Naive B cell (primary cell): ENCODE measurements at regions not wholly inside any gene's neighbourhood (a gene's known extent, or its start where the extent isn't known, plus 50 kb on each side); places are given as distances from the start of the nearest gene placed in this dataset.
"Not testable (repeated sequence)": the region's sequence is repeated elsewhere in the genome, so short reads cannot be mapped to it uniquely, and the experiment has no call there.

Experiments
- ATAC-seq, 2 donors: fragments of 150-1000 bp; cut with Tn5 transposase; 2 replicates each; pipeline ENCODE4 v1.10.0; 2021; ENCODE audit warnings: low read depth in 2 of 2, mild to moderate bottlenecking in 2 of 2, moderate library complexity in 2 of 2
- DNase-seq: peaks from one replicate; pipeline ENCODE4 v3.0.0; 2022
- H3K27ac Mint-ChIP-seq, 6 donors: one replicate each; pipeline ENCODE4 v1.8.0; 2020 to 2022; ENCODE audit warnings: mild to moderate bottlenecking in 6 of 6, mixed read lengths in 6 of 6, moderate library complexity in 5 of 6, inconsistent platforms in 2 of 6
- H3K27me3 Mint-ChIP-seq, 3 donors: one replicate each; pipeline ENCODE4 v1.8.0; 2021 to 2022; ENCODE audit warnings: mixed read lengths in 3 of 3, mild to moderate bottlenecking in 1 of 3
- H3K36me3 Mint-ChIP-seq, 2 donors: one replicate each; pipeline ENCODE4 v1.8.0; 2020 to 2022; ENCODE audit warnings: mixed read lengths in 2 of 2, inconsistent platforms in 1 of 2, mild to moderate bottlenecking in 1 of 2
- H3K4me1 Mint-ChIP-seq, 3 donors: one replicate each; pipeline ENCODE4 v1.8.0; 2020 to 2022; ENCODE audit warnings: mixed read lengths in 3 of 3, inconsistent platforms in 1 of 3, mild to moderate bottlenecking in 1 of 3, moderate library complexity in 1 of 3
- H3K4me3 Mint-ChIP-seq, 8 donors: one replicate each; pipeline ENCODE4 v1.8.0; 2020 to 2022; ENCODE audit warnings: mild to moderate bottlenecking in 8 of 8, mixed read lengths in 8 of 8, moderate library complexity in 8 of 8, inconsistent platforms in 2 of 8
- H3K9me3 Mint-ChIP-seq, 7 donors: one replicate each; pipeline ENCODE4 v1.8.0; 2020 to 2022; ENCODE audit warnings: mixed read lengths in 7 of 7, mild to moderate bottlenecking in 5 of 7, inconsistent platforms in 2 of 7, moderate library complexity in 1 of 7

DNA sequence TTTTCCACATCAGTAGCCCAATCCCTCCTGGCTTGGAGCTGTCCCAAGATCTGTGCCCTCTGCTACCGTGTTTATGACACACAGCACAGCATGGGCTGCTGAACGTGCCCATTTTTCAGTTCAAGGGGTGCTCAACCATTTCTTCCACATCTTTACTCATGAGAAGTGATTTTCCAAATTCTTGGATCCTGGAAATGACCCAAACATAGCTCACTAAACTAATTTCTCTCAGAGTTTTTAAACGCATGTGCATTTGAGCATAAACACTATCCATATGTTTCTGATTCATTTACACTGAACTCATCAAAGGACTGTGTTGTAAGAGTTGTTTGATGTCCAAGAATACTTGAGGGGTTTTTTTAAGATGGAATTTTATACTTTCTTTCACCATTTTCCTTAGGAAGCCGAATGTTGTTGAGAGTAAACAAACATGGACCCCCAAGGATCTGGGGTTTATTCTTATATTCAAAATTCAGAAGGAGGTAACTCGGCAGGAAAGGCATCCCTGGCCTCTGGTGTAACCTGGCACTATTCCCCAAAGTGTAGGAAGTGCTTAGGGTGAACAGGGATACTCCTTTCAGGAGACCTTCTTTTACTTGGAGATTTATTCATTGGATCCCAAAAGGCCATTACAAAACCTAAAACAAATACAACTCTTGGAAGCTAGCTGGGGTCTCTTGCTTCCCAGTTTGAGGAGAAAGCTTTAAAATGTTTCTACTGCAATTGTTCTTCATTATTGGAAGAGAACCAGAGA lies 215.0 kb downstream of the BMP4 start:
- H3K9me3 Mint-ChIP-seq, result peaks cover 0 to 3% (median 0%) of the 10 kb centered on the region in 7 donors
- ATAC-seq (no peak), DNase-seq (no peak)
- H3K27ac Mint-ChIP-seq, result no peak overlapping the region
- no peaks in the 10 kb centered on the region for H3K27me3 Mint-ChIP-seq
- no peaks in the 10 kb centered on the region for H3K36me3 Mint-ChIP-seq
- H3K4me1 Mint-ChIP-seq, result no peaks in the 10 kb centered on the region
- H3K4me3 Mint-ChIP-seq, result no peak overlapping the region

DNA sequence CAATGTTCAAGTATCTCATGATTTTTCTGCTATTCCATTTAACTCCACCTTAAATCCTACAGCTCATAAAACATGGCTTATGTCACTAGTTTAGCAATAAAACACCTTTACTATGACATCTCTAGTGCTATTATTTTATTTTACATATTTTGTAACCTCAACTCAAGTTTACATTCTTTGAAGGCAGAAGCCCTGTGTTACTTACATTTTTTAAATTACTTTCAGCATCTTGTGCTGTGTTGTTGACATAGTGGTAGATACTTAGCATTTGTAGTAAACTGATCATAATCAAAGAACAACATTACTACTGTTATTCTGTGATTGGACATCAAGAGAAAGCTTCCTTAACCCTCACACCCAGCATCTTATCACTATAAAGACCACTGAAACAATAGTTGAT lies 216.1 kb downstream of the BMP4 start:
- no peaks in the 10 kb centered on the region for H3K4me1 Mint-ChIP-seq
- ATAC-seq, result no peak
- H3K27ac Mint-ChIP-seq, result no peak overlapping the region
- DNase-seq, result no peak
- H3K36me3 Mint-ChIP-seq, result no peaks in the 10 kb centered on the region
- H3K9me3 Mint-ChIP-seq, result peaks cover 0 to 3% (median 0%) of the 10 kb centered on the region in 7 donors
- H3K27me3 Mint-ChIP-seq, result no peaks in the 10 kb centered on the region
- no peak overlapping the region for H3K4me3 Mint-ChIP-seq

DNA sequence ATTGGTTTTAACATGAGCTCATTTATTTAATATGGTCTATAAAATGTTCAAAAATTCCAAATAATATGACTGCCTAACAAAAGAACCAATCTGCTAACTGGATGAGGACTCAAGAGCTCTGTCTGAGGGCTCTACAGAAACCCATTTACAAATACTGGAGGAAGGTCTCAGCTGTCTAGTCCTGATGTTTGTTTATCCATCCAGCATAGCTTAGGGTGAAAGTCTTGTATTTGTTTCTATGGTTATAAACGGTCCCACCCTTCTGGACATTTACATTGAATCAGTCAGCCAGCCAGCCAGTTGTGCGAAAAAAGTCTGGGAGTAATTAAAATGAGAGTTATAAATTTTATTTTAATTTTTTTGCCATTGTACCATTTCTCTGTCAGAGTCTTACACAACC lies 220.7 kb downstream of the BMP4 start:
- no peak overlapping the region for H3K27ac Mint-ChIP-seq
- H3K27me3 Mint-ChIP-seq, result no peaks in the 10 kb centered on the region
- H3K4me3 Mint-ChIP-seq, result no peak overlapping the region
- ATAC-seq (no peak), DNase-seq (no peak)
- peaks cover 0 to 2% (median 0%) of the 10 kb centered on the region in 7 donors for H3K9me3 Mint-ChIP-seq
- H3K36me3 Mint-ChIP-seq, result no peaks in the 10 kb centered on the region
- H3K4me1 Mint-ChIP-seq, result no peaks in the 10 kb centered on the region

DNA sequence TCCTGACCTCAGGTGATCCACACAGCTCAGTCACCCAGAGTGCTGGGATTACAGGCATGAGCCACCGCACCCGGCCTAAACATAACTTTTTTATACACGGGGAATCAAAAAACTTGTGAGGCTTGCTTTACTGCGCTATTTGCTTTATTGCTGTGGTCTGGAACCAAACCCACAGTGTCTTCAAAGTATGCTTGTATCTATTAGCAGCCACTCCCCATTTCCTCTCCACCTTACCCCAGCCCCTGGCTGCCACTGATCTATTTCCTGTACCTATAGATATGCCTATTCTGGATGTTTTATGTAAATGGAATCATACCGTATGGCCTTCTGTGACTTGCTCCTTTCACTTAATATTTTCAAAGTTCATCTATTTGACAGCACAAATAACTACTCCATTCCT lies 233.4 kb downstream of the BMP4 start:
- peaks cover 0 to 11% (median 5%) of the 10 kb centered on the region in 7 donors for H3K9me3 Mint-ChIP-seq
- H3K27ac Mint-ChIP-seq, result no peak overlapping the region
- H3K36me3 Mint-ChIP-seq, result peaks cover 0 to 7% of the 10 kb centered on the region in 2 donors
- no peak overlapping the region for H3K4me3 Mint-ChIP-seq
- DNase-seq, result no peak
- peaks cover 0 to 5% (median 3%) of the 10 kb centered on the region in 3 donors for H3K27me3 Mint-ChIP-seq
- no peak for ATAC-seq
- no peaks in the 10 kb centered on the region for H3K4me1 Mint-ChIP-seq

DNA sequence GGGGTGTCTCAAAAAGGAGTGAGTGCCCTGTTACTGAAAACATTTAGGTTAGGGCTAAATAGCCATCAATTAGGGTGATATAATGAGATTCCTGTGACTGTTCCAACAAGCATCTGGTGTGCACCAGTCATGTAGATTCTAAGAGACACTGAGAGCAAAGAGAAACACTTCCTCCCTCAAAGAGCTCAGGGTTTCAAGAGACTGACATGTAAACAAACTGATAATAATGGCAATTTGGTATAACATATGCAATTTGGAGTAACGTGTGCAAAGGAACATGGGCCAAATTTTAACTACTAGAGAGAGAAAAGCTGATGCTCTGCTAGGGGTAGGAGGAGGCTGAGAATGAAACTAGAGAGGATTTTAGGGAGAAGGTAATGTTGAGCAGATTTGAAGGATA lies 237.1 kb downstream of the BMP4 start:
- H3K27ac Mint-ChIP-seq, result no peak overlapping the region
- H3K36me3 Mint-ChIP-seq, result peaks cover 0 to 7% of the 10 kb centered on the region in 2 donors

DNA sequence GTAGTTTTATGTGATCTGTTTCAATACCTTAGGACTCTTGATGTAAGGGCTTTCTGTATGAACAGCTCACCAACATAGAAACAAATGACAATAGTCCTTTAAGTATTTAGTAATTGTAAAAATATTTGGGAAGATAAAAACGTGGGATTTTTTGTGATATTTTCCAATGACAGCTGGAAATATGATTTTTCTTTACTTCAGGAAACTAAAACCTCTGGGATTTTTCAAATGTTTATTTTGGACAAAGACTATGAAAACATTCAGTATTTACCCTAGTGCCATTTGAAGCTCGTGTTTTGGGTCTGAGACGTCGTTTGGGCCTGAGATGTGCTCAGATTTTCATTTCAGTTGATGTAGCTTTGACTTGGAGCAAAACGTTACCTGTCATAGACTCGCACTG lies 240.0 kb downstream of the BMP4 start:
- H3K9me3 Mint-ChIP-seq, result peaks cover 0 to 11% (median 6%) of the 10 kb centered on the region in 7 donors
- no peaks in the 10 kb centered on the region for H3K4me1 Mint-ChIP-seq
- no peak for ATAC-seq
- no peak overlapping the region for H3K4me3 Mint-ChIP-seq
- no peak overlapping the region for H3K27ac Mint-ChIP-seq
- no peak for DNase-seq
- H3K36me3 Mint-ChIP-seq, result peaks cover 0 to 7% of the 10 kb centered on the region in 2 donors
- peaks cover 0 to 5% (median 0%) of the 10 kb centered on the region in 3 donors for H3K27me3 Mint-ChIP-seq

More for the DNA sequence above, 237.1 kb downstream of the BMP4 start:
- Mint-ChIP-seq H3K4me3 (no peak overlapping the region), H3K4me1 (no peaks in the 10 kb centered on the region), H3K9me3 (peaks cover 0 to 11% (median 5%) of the 10 kb centered on the region in 7 donors), H3K27me3 (peaks cover 0 to 5% (median 3%) of the 10 kb centered on the region in 3 donors)
- no peak for ATAC-seq
- no peak for DNase-seq

DNA sequence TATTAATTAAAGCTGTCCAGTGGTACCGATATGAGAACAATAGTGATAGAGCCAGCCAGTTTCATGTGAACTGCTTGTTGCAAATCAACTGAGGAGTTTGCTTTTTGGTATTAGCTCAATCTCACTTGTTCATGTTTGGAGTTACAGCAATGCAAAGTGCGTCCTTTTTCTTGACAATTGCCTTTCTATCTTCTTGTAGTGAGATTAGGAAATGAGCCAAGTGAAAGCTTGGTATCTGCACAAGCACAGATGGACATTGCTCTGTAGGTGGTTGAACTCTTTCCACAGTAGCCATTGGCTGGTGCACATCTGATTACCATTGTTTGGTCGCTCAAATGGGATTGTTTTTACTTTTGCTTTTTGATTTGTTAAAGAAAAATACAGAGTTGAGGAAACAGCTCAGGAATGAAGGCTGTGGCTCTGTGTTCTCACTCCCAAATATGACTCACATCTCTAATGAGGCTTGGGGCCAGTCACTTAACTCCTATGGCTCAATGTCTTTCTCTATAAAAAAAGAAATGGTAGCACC lies 241.4 kb downstream of the BMP4 start:
- H3K9me3 Mint-ChIP-seq, result peaks cover 0 to 10% (median 6%) of the 10 kb centered on the region in 7 donors
- no peak overlapping the region for H3K27ac Mint-ChIP-seq
- peaks cover 0 to 5% (median 4%) of the 10 kb centered on the region in 3 donors for H3K27me3 Mint-ChIP-seq
- peaks cover 0 to 7% of the 10 kb centered on the region in 2 donors for H3K36me3 Mint-ChIP-seq
- no peak for ATAC-seq
- no peak for DNase-seq
- H3K4me3 Mint-ChIP-seq, result no peak overlapping the region
- no peaks in the 10 kb centered on the region for H3K4me1 Mint-ChIP-seq

DNA sequence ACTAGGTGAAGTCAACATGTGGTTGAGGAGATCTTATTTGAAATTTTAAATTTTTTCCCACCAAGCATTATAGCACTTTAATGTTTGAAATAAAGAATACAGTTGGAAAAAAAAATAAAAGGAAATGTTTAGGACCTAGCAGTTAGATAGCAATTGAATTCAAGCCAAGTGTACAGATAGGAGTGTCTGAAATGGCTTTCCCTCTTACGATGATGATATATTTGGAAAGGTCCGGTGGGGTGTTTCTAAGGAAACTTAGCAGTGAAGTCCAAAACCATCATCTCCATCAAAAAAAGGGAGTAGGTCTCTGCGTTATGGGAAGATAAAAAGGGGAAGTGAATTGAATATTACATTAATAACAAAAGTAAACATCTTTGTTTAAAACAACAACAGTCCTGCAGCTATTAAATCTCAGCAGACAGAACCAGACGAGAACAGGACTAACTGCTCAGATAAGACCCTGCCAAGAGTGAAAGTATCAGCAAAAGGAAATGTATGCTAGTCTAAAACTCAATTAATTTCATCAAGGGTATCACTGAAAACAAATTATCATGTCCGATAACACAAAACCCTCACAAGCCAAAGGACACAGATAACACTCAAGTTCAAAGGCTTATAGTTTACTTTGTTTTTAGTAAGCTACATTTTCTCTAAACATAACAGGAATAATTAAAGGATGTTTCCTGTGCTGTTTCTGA lies 242.0 kb downstream of the BMP4 start:
- H3K9me3 Mint-ChIP-seq, result peaks cover 0 to 6% (median 3%) of the 10 kb centered on the region in 7 donors
- H3K27me3 Mint-ChIP-seq, result peaks cover 0 to 4% (median 4%) of the 10 kb centered on the region in 3 donors
- no peaks in the 10 kb centered on the region for H3K4me1 Mint-ChIP-seq
- no peak for ATAC-seq
- peaks cover 0 to 3% of the 10 kb centered on the region in 2 donors for H3K36me3 Mint-ChIP-seq
- H3K27ac Mint-ChIP-seq, result no peak overlapping the region
- no peak for DNase-seq
- H3K4me3 Mint-ChIP-seq, result no peak overlapping the region

DNA sequence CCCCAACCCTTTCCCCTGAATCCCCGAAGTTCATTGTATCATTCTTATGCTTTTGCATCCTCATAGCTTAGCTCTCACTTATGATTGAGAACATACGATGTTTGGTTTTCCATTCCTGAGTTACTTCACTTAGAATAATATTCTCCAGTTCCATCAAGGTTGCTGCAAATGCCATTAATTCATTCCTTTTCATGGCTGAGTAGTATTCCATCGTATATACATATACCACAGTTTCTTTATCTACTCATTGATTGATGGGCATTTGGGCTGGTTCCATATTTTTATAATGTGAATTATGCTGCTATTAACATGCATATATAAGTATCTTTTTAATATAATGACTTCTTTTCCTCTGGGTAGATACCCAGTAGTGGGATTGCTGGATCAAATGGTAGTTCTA lies 243.7 kb downstream of the BMP4 start:
- H3K4me1 Mint-ChIP-seq, result not testable (repeated sequence)

DNA sequence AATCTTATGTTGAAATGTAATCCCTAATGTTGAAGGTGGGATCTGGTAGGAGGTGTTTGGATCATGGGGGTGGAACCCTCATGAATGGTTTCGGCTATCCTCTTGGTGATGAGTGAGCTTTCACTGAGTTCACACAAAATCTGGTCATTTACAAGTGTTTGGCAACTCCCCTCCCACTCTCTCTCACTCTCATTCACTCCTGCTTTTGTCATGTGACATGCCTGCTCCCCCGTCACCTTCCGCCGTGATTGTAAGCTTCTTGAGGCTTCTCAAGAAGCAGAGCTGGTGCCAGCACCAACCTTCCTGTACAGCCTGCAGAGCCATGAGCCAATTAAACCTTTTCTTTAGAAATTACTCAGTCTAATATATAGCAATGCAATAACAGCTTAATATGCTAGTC lies 245.4 kb downstream of the BMP4 start:
- ATAC-seq (no peak), DNase-seq (no peak)
- no peaks in the 10 kb centered on the region for H3K4me1 Mint-ChIP-seq
- H3K9me3 Mint-ChIP-seq, result peaks cover 0 to 9% (median 3%) of the 10 kb centered on the region in 7 donors
- peaks cover 0 to 4% (median 0%) of the 10 kb centered on the region in 3 donors for H3K27me3 Mint-ChIP-seq
- H3K27ac Mint-ChIP-seq, result no peak overlapping the region
- no peak overlapping the region for H3K4me3 Mint-ChIP-seq
- no peaks in the 10 kb centered on the region for H3K36me3 Mint-ChIP-seq

More for the DNA sequence above, 243.7 kb downstream of the BMP4 start:
- not testable (repeated sequence) for DNase-seq, H3K9me3 Mint-ChIP-seq, H3K36me3 Mint-ChIP-seq, H3K4me3 Mint-ChIP-seq, H3K27ac Mint-ChIP-seq, ATAC-seq, H3K27me3 Mint-ChIP-seq

DNA sequence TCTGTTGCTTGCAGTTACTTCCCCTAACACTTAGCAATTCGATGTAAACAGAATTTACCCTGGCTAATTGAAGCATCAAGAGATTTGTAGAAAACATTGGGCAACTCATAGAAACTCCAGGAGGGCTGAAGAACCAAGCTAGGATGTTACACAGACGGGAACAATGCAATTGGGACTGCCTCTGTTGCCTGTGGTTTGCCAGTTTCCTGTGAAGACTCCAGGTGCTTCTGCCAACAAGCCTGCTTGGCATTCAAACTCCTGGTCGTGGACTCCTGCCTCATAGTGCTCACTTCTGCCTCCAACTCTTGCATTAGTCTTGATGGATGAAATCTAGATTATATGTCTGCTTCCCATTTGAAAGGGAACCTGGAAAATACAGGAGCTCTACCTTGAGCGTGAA lies 246.0 kb downstream of the BMP4 start:
- H3K4me3 Mint-ChIP-seq, result no peak overlapping the region
- no peak overlapping the region for H3K27ac Mint-ChIP-seq
- ATAC-seq (no peak), DNase-seq (no peak)
- no peaks in the 10 kb centered on the region for H3K4me1 Mint-ChIP-seq
- H3K27me3 Mint-ChIP-seq, result peaks cover 0 to 4% (median 0%) of the 10 kb centered on the region in 3 donors
- no peaks in the 10 kb centered on the region for H3K36me3 Mint-ChIP-seq
- peaks cover 0 to 9% (median 3%) of the 10 kb centered on the region in 7 donors for H3K9me3 Mint-ChIP-seq

DNA sequence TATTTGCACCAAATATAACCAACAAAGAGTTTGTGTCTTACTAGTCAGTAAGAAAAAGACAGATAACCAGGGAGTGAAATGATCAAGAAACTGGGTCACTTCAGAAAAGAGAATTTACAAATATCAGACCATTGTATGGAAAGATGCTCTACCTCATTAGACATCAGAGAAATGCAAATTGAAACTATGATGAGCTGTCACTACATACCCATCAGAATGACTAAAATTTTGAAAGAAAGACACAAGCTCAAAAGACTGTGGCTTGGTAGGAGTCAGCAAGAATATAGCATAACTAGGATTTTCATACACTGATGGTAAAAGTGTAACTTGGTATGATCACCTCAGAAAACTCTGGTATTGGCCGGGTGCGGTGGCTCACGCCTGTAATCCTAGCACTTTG lies 247.2 kb downstream of the BMP4 start:
- ATAC-seq (no peak), DNase-seq (no peak)
- H3K4me1 Mint-ChIP-seq, result no peaks in the 10 kb centered on the region
- peaks cover 0 to 9% (median 3%) of the 10 kb centered on the region in 7 donors for H3K9me3 Mint-ChIP-seq
- no peaks in the 10 kb centered on the region for H3K36me3 Mint-ChIP-seq
- no peak overlapping the region for H3K4me3 Mint-ChIP-seq
- H3K27ac Mint-ChIP-seq, result no peak overlapping the region
- H3K27me3 Mint-ChIP-seq, result peaks cover 0 to 4% (median 0%) of the 10 kb centered on the region in 3 donors

DNA sequence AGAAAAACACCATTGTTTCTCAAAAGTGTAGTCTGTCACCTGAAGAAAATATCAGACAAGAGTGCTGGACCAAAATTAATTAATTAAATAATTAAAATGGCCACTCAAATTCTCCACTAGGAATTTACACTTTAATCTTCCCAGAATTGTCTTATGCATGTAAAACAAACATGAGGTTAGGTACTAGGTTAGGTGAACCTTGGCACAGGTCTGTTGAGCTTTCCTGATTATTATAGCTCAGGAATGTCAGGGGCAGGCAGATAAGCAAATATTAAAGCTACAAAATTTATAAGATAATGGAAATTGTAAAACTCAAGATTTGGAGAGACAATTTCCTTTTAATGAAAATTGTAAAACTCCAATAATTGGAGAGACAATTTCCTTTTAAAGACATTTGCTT lies 253.2 kb downstream of the BMP4 start:
- no peaks in the 10 kb centered on the region for H3K36me3 Mint-ChIP-seq
- no peak overlapping the region for H3K4me3 Mint-ChIP-seq
- no peak overlapping the region for H3K27ac Mint-ChIP-seq
- DNase-seq, result no peak
- no peaks in the 10 kb centered on the region for H3K4me1 Mint-ChIP-seq
- ATAC-seq, result no peak
- peaks cover 0 to 6% (median 1%) of the 10 kb centered on the region in 7 donors for H3K9me3 Mint-ChIP-seq
- no peaks in the 10 kb centered on the region for H3K27me3 Mint-ChIP-seq
